ENCODE measurements at regions not wholly inside any gene's neighbourhood (a gene's known extent, or its start where the extent isn't known, plus 50 kb on each side); places are given as distances from the start of the nearest gene placed in this dataset.
A peak's percentile ranks its signal among the peaks of the same experiment; 100 is the strongest.

- no peak for DNase-seq
These were observed 404.8 kb upstream of the GALNT5 start for GRCh38 chr2:156852681-156853080.

- peak; percentile 50 for DNase-seq
These were observed 393.2 kb upstream of the GALNT5 start for GRCh38 chr2:156864325-156864724.

- no peak for DNase-seq
These were observed 392.8 kb upstream of the GALNT5 start for GRCh38 chr2:156864753-156865152.

GRCh38 chr2:156867201-156867600 is 390.3 kb upstream of the GALNT5 start:
- peak; percentile 17 for DNase-seq

GRCh38 chr2:156874707-156875106 is 382.8 kb upstream of the GALNT5 start:
- no peak for DNase-seq

- peak; percentile 15 for DNase-seq
These were observed 373.7 kb upstream of the GALNT5 start for GRCh38 chr2:156883804-156884203.

- no peak for DNase-seq
These were observed 373.3 kb upstream of the GALNT5 start for GRCh38 chr2:156884216-156884615.

- peak; percentile 61 for DNase-seq
These were observed 366.9 kb upstream of the GALNT5 start for GRCh38 chr2:156890529-156891148.

GRCh38 chr2:156891609-156892008 is 365.9 kb upstream of the GALNT5 start:
- no peak for DNase-seq

- peak; percentile 52 for DNase-seq
These were observed 364.8 kb upstream of the GALNT5 start for GRCh38 chr2:156892467-156893281.

GRCh38 chr2:156896294-156896693 is 361.2 kb upstream of the GALNT5 start:
- peak; percentile 67 for DNase-seq

- no peak for DNase-seq
These were observed 360.0 kb upstream of the GALNT5 start for GRCh38 chr2:156897548-156897947.

GRCh38 chr2:156901373-156902031 is 356.0 kb upstream of the GALNT5 start:
- DNase-seq = peak; percentile 75

- no peak for DNase-seq
These were observed 354.2 kb upstream of the GALNT5 start for GRCh38 chr2:156903335-156903734.

GRCh38 chr2:156907806-156908205 is 349.7 kb upstream of the GALNT5 start:
- DNase-seq = peak; percentile 33

GRCh38 chr2:156908825-156909224 is 348.7 kb upstream of the GALNT5 start:
- DNase-seq = peak; percentile 83

GRCh38 chr2:156909983-156910382 is 347.5 kb upstream of the GALNT5 start:
- DNase-seq = no peak

GRCh38 chr2:156915332-156915731 is 342.2 kb upstream of the GALNT5 start:
- DNase-seq = no peak

- no peak for DNase-seq
These were observed 339.1 kb upstream of the GALNT5 start for GRCh38 chr2:156918410-156918809.

- no peak for DNase-seq
These were observed 327.1 kb upstream of the GALNT5 start for GRCh38 chr2:156930423-156930822.

GRCh38 chr2:156933645-156934225 is 323.8 kb upstream of the GALNT5 start:
- no peak for DNase-seq

GRCh38 chr2:156935616-156936015 is 321.9 kb upstream of the GALNT5 start:
- DNase-seq = no peak

- no peak for DNase-seq
These were observed 320.1 kb upstream of the GALNT5 start for GRCh38 chr2:156937430-156937829.

GRCh38 chr2:156944871-156945270 is 312.6 kb upstream of the GALNT5 start:
- no peak for DNase-seq

Data from fibroblast of upper back skin (primary cell).